ENCODE measurements at regions not wholly inside any gene's neighbourhood (a gene's known extent, or its start where the extent isn't known, plus 50 kb on each side); places are given as distances from the start of the nearest gene placed in this dataset.

DNA sequence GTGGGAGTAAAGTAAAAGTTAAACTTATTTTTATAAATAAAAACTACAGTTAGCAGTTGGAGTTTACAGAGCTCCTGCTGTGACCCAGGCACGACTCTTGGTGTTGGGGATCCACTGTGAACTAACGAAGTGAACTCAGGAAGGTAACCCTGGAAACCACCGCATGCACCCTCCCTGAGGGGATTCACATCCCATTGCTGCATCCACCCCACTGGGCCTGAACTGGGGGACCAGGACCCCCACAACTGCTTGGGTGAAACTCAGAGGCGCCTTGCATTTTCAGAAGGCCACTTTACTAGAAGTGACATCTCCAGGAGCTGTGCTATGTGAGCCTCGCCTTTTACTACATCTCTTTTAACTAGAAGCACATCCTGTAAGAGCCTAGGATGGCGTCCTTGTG is 166.4 kb downstream of the TEX29 start:
- H2AFZ ChIP-seq (ENCODE audit: low read length): no peak overlapping the region
- H3K9me2 ChIP-seq (replicated peaks; ENCODE audit: low read depth, low read length): no peaks in the 10 kb centered on the region
- no peak overlapping the region for H3K9ac ChIP-seq (ENCODE audit: low read depth, low read length, poor library complexity, severe bottlenecking)
- no peak for TF ChIP-seq EZH2phosphoT487 (IDR thresholded peaks at IDR 0.05; ENCODE audit: borderline replicate concordance)
- TF ChIP-seq, protein P1, sequence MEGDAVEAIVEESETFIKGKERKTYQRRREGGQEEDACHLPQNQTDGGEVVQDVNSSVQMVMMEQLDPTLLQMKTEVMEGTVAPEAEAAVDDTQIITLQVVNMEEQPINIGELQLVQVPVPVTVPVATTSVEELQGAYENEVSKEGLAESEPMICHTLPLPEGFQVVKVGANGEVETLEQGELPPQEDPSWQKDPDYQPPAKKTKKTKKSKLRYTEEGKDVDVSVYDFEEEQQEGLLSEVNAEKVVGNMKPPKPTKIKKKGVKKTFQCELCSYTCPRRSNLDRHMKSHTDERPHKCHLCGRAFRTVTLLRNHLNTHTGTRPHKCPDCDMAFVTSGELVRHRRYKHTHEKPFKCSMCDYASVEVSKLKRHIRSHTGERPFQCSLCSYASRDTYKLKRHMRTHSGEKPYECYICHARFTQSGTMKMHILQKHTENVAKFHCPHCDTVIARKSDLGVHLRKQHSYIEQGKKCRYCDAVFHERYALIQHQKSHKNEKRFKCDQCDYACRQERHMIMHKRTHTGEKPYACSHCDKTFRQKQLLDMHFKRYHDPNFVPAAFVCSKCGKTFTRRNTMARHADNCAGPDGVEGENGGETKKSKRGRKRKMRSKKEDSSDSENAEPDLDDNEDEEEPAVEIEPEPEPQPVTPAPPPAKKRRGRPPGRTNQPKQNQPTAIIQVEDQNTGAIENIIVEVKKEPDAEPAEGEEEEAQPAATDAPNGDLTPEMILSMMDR (conservative IDR thresholded peaks at IDR 0.05; ENCODE audit: low read length): no peak
- H3K4me1 ChIP-seq (ENCODE audit: insufficient read depth, low read length, poor library complexity, severe bottlenecking): no peaks in the 10 kb centered on the region
- no peaks in the 10 kb centered on the region for H3K79me2 ChIP-seq (ENCODE audit: insufficient read depth, low read length)
- peaks cover 20% of the 10 kb centered on the region; the same call in 1 of the 2 replicates for H3K9me3 ChIP-seq (ENCODE audit: insufficient read depth, low read depth, low read length)
- no peaks in the 10 kb centered on the region for H3F3A ChIP-seq (ENCODE audit: low read depth)
- H4K20me1 ChIP-seq (ENCODE audit: insufficient read depth, low read length, poor library complexity, severe bottlenecking): no peaks in the 10 kb centered on the region
- no peak overlapping the region for H3K4me2 ChIP-seq (ENCODE audit: low read depth, low read length, poor library complexity, severe bottlenecking)
- no peaks in the 10 kb centered on the region for H3K27me3 ChIP-seq (ENCODE audit: insufficient read depth, low read length, poor library complexity, severe bottlenecking)
- H3K36me3 ChIP-seq (ENCODE audit: insufficient read depth, low read length): no peaks in the 10 kb centered on the region
- no peak overlapping the region for H3K4me3 ChIP-seq (ENCODE audit: low read length, poor library complexity, severe bottlenecking)

DNA sequence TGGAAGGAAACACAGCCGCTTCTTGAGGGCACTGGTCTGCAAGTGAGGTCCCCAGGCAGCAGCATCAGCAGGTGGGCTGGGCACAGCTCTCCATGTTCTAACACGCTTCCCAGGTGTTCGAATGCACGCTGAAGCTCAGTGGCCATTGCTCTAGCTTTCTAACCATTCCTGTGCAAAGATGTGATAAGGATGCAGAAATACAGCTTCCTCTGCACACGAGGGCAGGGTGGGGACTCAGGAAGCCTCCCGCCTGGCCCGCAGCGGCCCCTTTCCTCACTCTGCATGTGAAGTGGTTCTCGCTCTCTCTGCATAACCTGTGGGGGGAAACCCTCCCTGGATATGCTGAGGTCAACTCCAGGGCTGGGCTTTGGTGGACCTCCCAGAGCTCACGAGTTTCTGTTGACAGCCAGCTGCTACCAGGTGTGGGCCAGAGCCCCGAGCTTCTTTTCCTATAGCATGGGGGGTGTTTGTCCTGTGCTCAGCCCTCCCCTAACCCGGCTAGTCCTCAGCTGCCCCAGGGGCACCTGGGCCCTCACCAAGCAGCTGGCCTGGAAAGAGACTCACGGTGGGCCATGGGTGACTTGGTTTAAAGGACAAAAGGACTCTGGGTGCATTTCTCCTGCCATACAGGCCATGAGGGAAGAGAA is 168.2 kb downstream of the TEX29 start:
- Histone ChIP-seq H3K9ac (ENCODE audit: low read depth, low read length, poor library complexity, severe bottlenecking) (no peak overlapping the region), H3K27me3 (ENCODE audit: insufficient read depth, low read length, poor library complexity, severe bottlenecking) (no peaks in the 10 kb centered on the region), H3K36me3 (ENCODE audit: insufficient read depth, low read length) (no peaks in the 10 kb centered on the region), H2AFZ (ENCODE audit: low read length) (no peak overlapping the region), H3F3A (ENCODE audit: low read depth) (no peaks in the 10 kb centered on the region), H3K9me3 (ENCODE audit: insufficient read depth, low read depth, low read length) (peaks cover 20% of the 10 kb centered on the region; the same call in 1 of the 2 replicates), H3K4me2 (ENCODE audit: low read depth, low read length, poor library complexity, severe bottlenecking) (no peak overlapping the region), H3K79me2 (ENCODE audit: insufficient read depth, low read length) (no peaks in the 10 kb centered on the region), H4K20me1 (ENCODE audit: insufficient read depth, low read length, poor library complexity, severe bottlenecking) (no peaks in the 10 kb centered on the region), H3K9me2 (replicated peaks; ENCODE audit: low read depth, low read length) (no peaks in the 10 kb centered on the region), H3K4me1 (ENCODE audit: insufficient read depth, low read length, poor library complexity, severe bottlenecking) (no peaks in the 10 kb centered on the region), H3K4me3 (ENCODE audit: low read length, poor library complexity, severe bottlenecking) (no peak overlapping the region)
- TF ChIP-seq, protein P1 (conservative IDR thresholded peaks at IDR 0.05; ENCODE audit: low read length): no peak
- TF ChIP-seq EZH2phosphoT487 (IDR thresholded peaks at IDR 0.05; ENCODE audit: borderline replicate concordance): no peak

DNA sequence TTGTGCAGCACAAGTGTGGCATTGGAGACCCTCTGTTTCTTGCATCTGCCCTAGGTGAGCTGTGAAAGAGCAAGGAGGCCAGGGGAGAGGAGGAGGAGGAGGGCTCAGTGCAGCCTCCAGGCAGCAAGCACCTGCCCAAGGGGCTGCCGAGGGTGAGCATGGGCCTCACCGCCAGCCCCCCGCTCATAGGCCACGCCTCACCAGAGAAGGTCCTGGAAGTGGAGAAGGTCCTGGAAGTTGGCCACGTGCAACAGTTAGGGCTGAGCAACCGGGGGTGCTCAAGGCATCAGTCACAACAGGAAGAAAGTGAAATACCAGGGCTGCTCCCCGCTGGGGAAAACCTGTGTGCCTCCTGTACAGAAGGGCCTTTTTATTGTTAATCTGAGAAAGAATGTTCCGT is 168.9 kb downstream of the TEX29 start:
- H3K27me3 ChIP-seq (ENCODE audit: insufficient read depth, low read length, poor library complexity, severe bottlenecking): no peaks in the 10 kb centered on the region
- H3K79me2 ChIP-seq (ENCODE audit: insufficient read depth, low read length): no peaks in the 10 kb centered on the region
- peaks cover 20% of the 10 kb centered on the region; the same call in 1 of the 2 replicates for H3K9me3 ChIP-seq (ENCODE audit: insufficient read depth, low read depth, low read length)
- no peaks in the 10 kb centered on the region for H3K9me2 ChIP-seq (replicated peaks; ENCODE audit: low read depth, low read length)
- H3K36me3 ChIP-seq (ENCODE audit: insufficient read depth, low read length): no peaks in the 10 kb centered on the region
- no peak overlapping the region for H3K4me2 ChIP-seq (ENCODE audit: low read depth, low read length, poor library complexity, severe bottlenecking)
- TF ChIP-seq, protein P1 (conservative IDR thresholded peaks at IDR 0.05; ENCODE audit: low read length): no peak
- TF ChIP-seq EZH2phosphoT487 (IDR thresholded peaks at IDR 0.05; ENCODE audit: borderline replicate concordance): no peak
- no peaks in the 10 kb centered on the region for H3F3A ChIP-seq (ENCODE audit: low read depth)
- no peak overlapping the region for H3K9ac ChIP-seq (ENCODE audit: low read depth, low read length, poor library complexity, severe bottlenecking)
- no peaks in the 10 kb centered on the region for H3K4me1 ChIP-seq (ENCODE audit: insufficient read depth, low read length, poor library complexity, severe bottlenecking)
- H4K20me1 ChIP-seq (ENCODE audit: insufficient read depth, low read length, poor library complexity, severe bottlenecking): no peaks in the 10 kb centered on the region
- no peak overlapping the region for H3K4me3 ChIP-seq (ENCODE audit: low read length, poor library complexity, severe bottlenecking)
- H2AFZ ChIP-seq (ENCODE audit: low read length): no peak overlapping the region

All from Loucy (cell line).